ENCODE measurements at regions not wholly inside any gene's neighbourhood (a gene's known extent, or its start where the extent isn't known, plus 50 kb on each side); places are given as distances from the start of the nearest gene placed in this dataset.

DNA sequence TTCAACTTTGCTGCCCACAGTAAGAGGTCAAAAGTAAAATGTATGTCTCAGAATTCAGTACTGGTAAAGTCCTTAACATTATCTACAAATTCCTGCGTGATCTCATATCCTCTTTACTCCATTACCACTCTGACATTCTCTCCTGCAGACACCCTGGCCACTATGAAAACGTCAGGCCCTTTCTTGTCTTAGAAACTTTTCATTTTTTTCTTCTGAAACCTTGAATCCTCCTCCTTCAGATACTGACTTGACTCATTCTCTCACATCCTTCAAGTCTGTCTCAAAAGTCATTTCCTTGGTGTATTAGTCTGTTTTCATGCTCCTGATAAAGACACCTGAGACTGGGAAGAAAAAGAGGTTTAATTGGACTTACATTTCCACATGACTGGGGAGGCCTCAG is 262.3 kb downstream of the POU4F1 start:
- TF ChIP-seq, protein P1, sequence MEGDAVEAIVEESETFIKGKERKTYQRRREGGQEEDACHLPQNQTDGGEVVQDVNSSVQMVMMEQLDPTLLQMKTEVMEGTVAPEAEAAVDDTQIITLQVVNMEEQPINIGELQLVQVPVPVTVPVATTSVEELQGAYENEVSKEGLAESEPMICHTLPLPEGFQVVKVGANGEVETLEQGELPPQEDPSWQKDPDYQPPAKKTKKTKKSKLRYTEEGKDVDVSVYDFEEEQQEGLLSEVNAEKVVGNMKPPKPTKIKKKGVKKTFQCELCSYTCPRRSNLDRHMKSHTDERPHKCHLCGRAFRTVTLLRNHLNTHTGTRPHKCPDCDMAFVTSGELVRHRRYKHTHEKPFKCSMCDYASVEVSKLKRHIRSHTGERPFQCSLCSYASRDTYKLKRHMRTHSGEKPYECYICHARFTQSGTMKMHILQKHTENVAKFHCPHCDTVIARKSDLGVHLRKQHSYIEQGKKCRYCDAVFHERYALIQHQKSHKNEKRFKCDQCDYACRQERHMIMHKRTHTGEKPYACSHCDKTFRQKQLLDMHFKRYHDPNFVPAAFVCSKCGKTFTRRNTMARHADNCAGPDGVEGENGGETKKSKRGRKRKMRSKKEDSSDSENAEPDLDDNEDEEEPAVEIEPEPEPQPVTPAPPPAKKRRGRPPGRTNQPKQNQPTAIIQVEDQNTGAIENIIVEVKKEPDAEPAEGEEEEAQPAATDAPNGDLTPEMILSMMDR (IDR thresholded peaks at IDR 0.05; ENCODE audit: low read depth, low read length) = no peak
- TF ChIP-seq EZH2phosphoT487 (IDR thresholded peaks at IDR 0.05; ENCODE audit: low read depth) = no peak
